Psoas muscle (tissue), 7 donors: ENCODE measurements at regions not wholly inside any gene's neighbourhood (a gene's known extent, or its start where the extent isn't known, plus 50 kb on each side); places are given as distances from the start of the nearest gene placed in this dataset.

ENCODE experiments used
- ATAC-seq, 4 donors: fragments of 200-7000 bp; cut with Tn5 transposase; one replicate each; pipeline ENCODE4 v1.9.1; 2020; ENCODE audit warnings: moderate library complexity in 3 of 4, mild to moderate bottlenecking in 2 of 4
- DNase-seq, 2 donors: peaks; one replicate each; pipeline ENCODE4 v3.0.0-alpha.2; 2020
- H3K27ac ChIP-seq: fragments of 200-600 bp; one replicate; pipeline ENCODE4 v1.8.0; 2022
- H3K27me3 ChIP-seq, 3 donors: fragments of 200-600 bp in 1 of 3; one replicate each; pipeline versions ENCODE4 v1.6.1 to v1.8.0; 2013 to 2022; ENCODE audit warnings: low read length in 2 of 3, mild to moderate bottlenecking in 2 of 3, moderate library complexity in 1 of 3; ENCODE audit not compliant: insufficient read depth in 3 of 3
- H3K36me3 ChIP-seq, 2 donors: fragments of 200-600 bp in 1 of 2; one replicate each; pipeline versions ENCODE4 v1.6.1 to v1.8.0; 2013 to 2022; ENCODE audit warnings: low read depth in 1 of 2, mild to moderate bottlenecking in 1 of 2, moderate library complexity in 1 of 2; ENCODE audit not compliant: insufficient read depth in 1 of 2
- H3K4me1 ChIP-seq: fragments of 200-600 bp; one replicate; pipeline ENCODE4 v1.8.0; 2022
- H3K4me3 ChIP-seq: fragments of 200-600 bp; one replicate; pipeline ENCODE4 v1.8.0; 2022; ENCODE audit warnings: mild to moderate bottlenecking
- H3K9me3 ChIP-seq: fragments of 200-600 bp; one replicate; pipeline ENCODE4 v1.8.0; 2022
- CTCF ChIP-seq: fragments of 200-600 bp; IDR thresholded peaks from one replicate; pipeline ENCODE4 v1.8.0; 2022; ENCODE audit warnings: antibody characterized with exemption
- WGBS, 3 donors: extraction: QIAGEN DNeasy Blood & Tissue Kit; methylation state at CpG; one replicate each; pipeline versions ENCODE4 v1.1.6 to v1.1.7; 2013; 5-methylcytosine and 5-hydroxymethylcytosine counted together
- intact Hi-C, 2 donors: fragments of 100-400 bp; cut with DNase I; formaldehyde crosslinking; loops; one replicate each; pipeline versions ENCODE4 v1.11.0 to v1.14.2; 2022
- donor health status: healthy with polysubstance abuse.
- donor health status: DM: no; HTN: no; CAD: no; lungs with moderate emphysema.
- donor health status: Bipolar disorder and iron deficiency.
- donor health status: healthy.
- donor health status: DM: yes; HTN: yes; CAD: no.
- donor health status: DM: no; HTN: no; CAD: no.
- donor health status: DM: yes; HTN: yes; CAD: no.

GRCh38 chr12:111251787-111252186 is 117.1 kb downstream of the PHETA1 start:
- intact Hi-C loops, result no loop called here
- Histone ChIP-seq H3K27me3 (peaks cover 0 to 16% (median 10%) of the 10 kb centered on the region in 3 donors), H3K4me3 (no peak overlapping the region), H3K27ac (no peak overlapping the region), H3K4me1 (no peaks in the 10 kb centered on the region), H3K9me3 (no peaks in the 10 kb centered on the region), H3K36me3 (no peaks in the 10 kb centered on the region)
- TF ChIP-seq CTCF, result no peak
- ATAC-seq (no peak), DNase-seq (no peak)
- WGBS, 3 donors, result 87 to 92% (median 89%) methylated on average over 7 of the region's 7 CpGs

GRCh38 chr12:111251058-111251730 is 117.7 kb downstream of the PHETA1 start:
- Histone ChIP-seq H3K27ac (no peak overlapping the region), H3K4me1 (no peaks in the 10 kb centered on the region), H3K36me3 (no peaks in the 10 kb centered on the region), H3K9me3 (no peaks in the 10 kb centered on the region), H3K4me3 (no peak overlapping the region), H3K27me3 (peaks cover 0 to 16% (median 12%) of the 10 kb centered on the region in 3 donors)
- ATAC-seq, result no peak
- DNase-seq, result no peak
- 61 to 70% (median 63%) methylated on average over 14 of the region's 14 CpGs for WGBS, 3 donors
- intact Hi-C loops, result no loop called here
- TF ChIP-seq CTCF, result no peak

GRCh38 chr12:111250251-111250881 is 118.5 kb downstream of the PHETA1 start:
- ATAC-seq, result no peak
- H3K9me3 ChIP-seq, result no peaks in the 10 kb centered on the region
- H3K27ac ChIP-seq, result no peak overlapping the region
- no peak overlapping the region for H3K4me3 ChIP-seq
- 66 to 69% (median 67%) methylated on average over 11 of the region's 11 CpGs for WGBS, 3 donors
- no peak for DNase-seq
- peaks cover 0 to 16% (median 12%) of the 10 kb centered on the region in 3 donors for H3K27me3 ChIP-seq
- intact Hi-C loops, result no loop called here
- TF ChIP-seq CTCF, result no peak
- no peaks in the 10 kb centered on the region for H3K4me1 ChIP-seq
- H3K36me3 ChIP-seq, result no peaks in the 10 kb centered on the region

- H3K27ac ChIP-seq, result no peak overlapping the region
- peaks cover 0 to 13% (median 13%) of the 10 kb centered on the region in 3 donors for H3K27me3 ChIP-seq
- no peak for TF ChIP-seq CTCF
- no peak for ATAC-seq
- intact Hi-C loops, result no loop called here
- no peaks in the 10 kb centered on the region for H3K4me1 ChIP-seq
- DNase-seq, result no peak
- WGBS, 3 donors, result 70 to 72% (median 72%) methylated on average over 6 of the region's 6 CpGs
- H3K9me3 ChIP-seq, result no peaks in the 10 kb centered on the region
- H3K36me3 ChIP-seq, result no peaks in the 10 kb centered on the region
- no peak overlapping the region for H3K4me3 ChIP-seq
Measured at GRCh38 chr12:111249757-111250156, 119.1 kb downstream of the PHETA1 start.
